MM.1S (cell line): ENCODE measurements at regions not wholly inside any gene's neighbourhood (a gene's known extent, or its start where the extent isn't known, plus 50 kb on each side); places are given as distances from the start of the nearest gene placed in this dataset.
A peak's percentile ranks its signal among the peaks of the same experiment; 100 is the strongest.

Source experiments
- DNase-seq: peaks from one replicate; pipeline ENCODE4 v3.0.0-alpha.2; 2015
- H2AFZ ChIP-seq: fragments of 300-600 bp; sonication (generic); 2 replicates; pipeline ENCODE4 v1.6.0; 2016; ENCODE audit warnings: antibody characterized with exemption, low read length
- H3F3A ChIP-seq: fragments of 300-600 bp; sonication (generic); 2 replicates; pipeline ENCODE4 v1.6.1; 2016; ENCODE audit warnings: mild to moderate bottlenecking, antibody characterized with exemption, low read length, moderate library complexity, mixed read lengths; ENCODE audit not compliant: insufficient read depth
- H3K27ac ChIP-seq: fragments of 300-600 bp; sonication (generic); 2 replicates; pipeline ENCODE4 v1.5.1; 2016; ENCODE audit warnings: mild to moderate bottlenecking, low read length
- H3K27me3 ChIP-seq: fragments of 300-600 bp; sonication (generic); replicated peaks from 2 replicates; pipeline ENCODE4 v1.6.0; 2016; ENCODE audit warnings: low read length; ENCODE audit not compliant: insufficient read depth
- H3K36me3 ChIP-seq: fragments of 300-600 bp; sonication (generic); replicated peaks from 2 replicates; pipeline ENCODE4 v1.6.1; 2016; ENCODE audit warnings: mild to moderate bottlenecking, low read length, mixed read lengths; ENCODE audit not compliant: insufficient read depth
- H3K4me1 ChIP-seq: fragments of 300-600 bp; sonication (generic); 2 replicates; pipeline ENCODE4 v1.6.1; 2016; ENCODE audit warnings: low read length, mixed read lengths
- H3K4me2 ChIP-seq: fragments of 300-600 bp; sonication (generic); 2 replicates; pipeline ENCODE4 v1.6.0; 2016; ENCODE audit warnings: low read depth, low read length
- H3K4me3 ChIP-seq: fragments of 300-600 bp; sonication (generic); 2 replicates; pipeline ENCODE4 v1.5.1; 2016; ENCODE audit warnings: low read length, mixed read lengths
- H3K79me2 ChIP-seq: fragments of 300-600 bp; sonication (generic); 2 replicates; pipeline ENCODE4 v1.6.1; 2016; ENCODE audit warnings: mixed run types, low read length, mixed read lengths
- H3K9ac ChIP-seq: fragments of 300-600 bp; sonication (generic); 2 replicates; pipeline ENCODE4 v1.6.1; 2016; ENCODE audit warnings: low read length, mixed read lengths
- H3K9me2 ChIP-seq: fragments of 300-600 bp; sonication (generic); replicated peaks from 2 replicates; pipeline ENCODE4 v1.6.1; 2016; ENCODE audit warnings: mild to moderate bottlenecking, low read length, mixed read lengths; ENCODE audit not compliant: insufficient read depth
- H3K9me3 ChIP-seq: fragments of 300-600 bp; sonication (generic); replicated peaks from 2 replicates; pipeline ENCODE4 v1.6.1; 2016; ENCODE audit warnings: mild to moderate bottlenecking, low read length, mixed read lengths; ENCODE audit not compliant: insufficient read depth
- H4K20me1 ChIP-seq: fragments of 300-600 bp; sonication (generic); 2 replicates; pipeline ENCODE4 v1.6.1; 2016; ENCODE audit warnings: mild to moderate bottlenecking, low read length, moderate library complexity, mixed read lengths; ENCODE audit not compliant: insufficient read depth
- CTCF ChIP-seq: fragments of 300-600 bp; sonication (generic); IDR thresholded peaks from 2 replicates; pipeline ENCODE4 v1.5.1; 2016; ENCODE audit warnings: antibody characterized with exemption, low read length, mixed read lengths
- EZH2 ChIP-seq: fragments of 300-600 bp; sonication (generic); optimal IDR thresholded peaks from 2 replicates; pipeline ENCODE3; 2017; ENCODE audit warnings: low read depth, mild to moderate bottlenecking, antibody characterized with exemption, low read length, mixed read lengths
- EZH2phosphoT487 ChIP-seq: fragments of 300-600 bp; sonication (generic); IDR thresholded peaks from 2 replicates; pipeline ENCODE4 v1.6.1; 2018; ENCODE audit warnings: antibody characterized with exemption, low read length

- Histone ChIP-seq H4K20me1 (no peaks in the 10 kb centered on the region), H3K27ac (no peak overlapping the region), H3K36me3 (no peaks in the 10 kb centered on the region), H3K9me2 (no peaks in the 10 kb centered on the region), H3K79me2 (no peaks in the 10 kb centered on the region), H3K9ac (no peak overlapping the region), H3K4me1 (peaks cover 13% of the 10 kb centered on the region; the same call in 1 of the 2 replicates), H3K4me2 (no peak overlapping the region), H3K27me3 (no peaks in the 10 kb centered on the region), H3F3A (no peaks in the 10 kb centered on the region), H2AFZ (no peak overlapping the region), H3K4me3 (no peak overlapping the region), H3K9me3 (no peaks in the 10 kb centered on the region)
- DNase-seq, result no peak
- TF ChIP-seq EZH2phosphoT487, result no peak
- TF ChIP-seq EZH2, result no peak
- TF ChIP-seq CTCF, result no peak
Measured at GRCh38 chr3:193780397-193780796, 187.4 kb downstream of the OPA1 start.

DNA sequence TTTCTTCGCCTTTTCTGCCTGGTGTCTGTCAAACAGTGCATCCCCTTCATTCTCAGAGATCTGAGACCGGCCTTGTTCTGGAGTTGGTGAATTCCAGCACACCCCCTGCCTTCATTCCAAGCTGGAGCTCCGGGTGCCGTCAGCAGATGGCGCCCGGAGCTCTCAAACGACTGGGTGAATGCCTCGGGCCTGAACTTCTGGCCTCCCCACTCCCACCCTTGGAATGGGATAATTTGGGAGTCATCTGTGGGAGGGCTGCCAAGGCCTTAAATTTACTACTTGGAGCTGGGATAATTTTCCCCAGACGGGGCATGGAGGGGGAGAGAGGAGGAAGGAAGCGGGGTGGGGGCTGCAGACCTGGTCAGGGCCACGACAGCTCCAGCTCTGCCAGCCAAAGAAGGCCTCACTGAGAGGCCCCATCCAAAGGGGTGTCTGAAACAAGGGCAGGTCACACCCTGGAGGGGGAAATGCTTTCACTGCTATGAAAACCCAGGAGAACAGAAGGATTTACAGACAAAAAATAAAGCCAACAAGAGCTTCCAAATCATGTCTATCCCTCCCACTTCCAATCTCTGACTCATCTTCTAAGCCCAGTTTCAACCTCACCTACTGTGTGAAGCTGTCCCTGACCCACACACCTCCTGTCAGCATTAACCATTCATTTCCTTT, 187.9 kb downstream of the OPA1 start:
- peak; percentile 95 for TF ChIP-seq CTCF
- TF ChIP-seq EZH2phosphoT487, result no peak
- TF ChIP-seq EZH2, result no peak
- Histone ChIP-seq H3K4me2 (no peak overlapping the region), H4K20me1 (no peaks in the 10 kb centered on the region), H3K4me3 (no peak overlapping the region), H2AFZ (no peak overlapping the region), H3K27me3 (no peaks in the 10 kb centered on the region), H3K9ac (no peak overlapping the region), H3K36me3 (no peaks in the 10 kb centered on the region), H3K27ac (no peak overlapping the region), H3K9me3 (no peaks in the 10 kb centered on the region), H3K9me2 (no peaks in the 10 kb centered on the region), H3F3A (no peaks in the 10 kb centered on the region), H3K79me2 (no peaks in the 10 kb centered on the region), H3K4me1 (peaks cover 13% of the 10 kb centered on the region; the same call in 1 of the 2 replicates)
- DNase-seq, result peak; percentile 69

DNA sequence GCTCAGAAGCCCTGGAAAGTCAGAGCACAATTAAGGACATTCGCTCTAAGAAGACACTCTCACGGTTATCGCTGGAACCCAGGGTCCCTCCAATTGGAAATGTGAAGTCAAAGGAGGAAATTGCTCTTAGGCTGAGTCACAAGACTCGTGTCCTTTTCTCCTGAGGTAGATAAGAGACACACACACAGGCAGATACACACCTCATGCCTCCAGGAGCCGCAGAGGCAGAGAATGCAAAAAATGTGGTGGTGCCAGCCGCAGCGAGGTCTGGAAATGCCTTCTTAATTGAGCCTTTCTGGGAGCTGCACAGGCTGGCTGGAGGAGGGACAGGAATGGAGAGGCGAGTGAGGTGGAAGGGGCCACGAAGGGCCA, 189.3 kb downstream of the OPA1 start:
- no peak overlapping the region for H3K4me2 ChIP-seq
- H3K9me2 ChIP-seq, result no peaks in the 10 kb centered on the region
- no peaks in the 10 kb centered on the region for H4K20me1 ChIP-seq
- TF ChIP-seq EZH2phosphoT487 (no peak), CTCF (no peak), EZH2 (no peak)
- H3K4me3 ChIP-seq, result no peak overlapping the region
- no peaks in the 10 kb centered on the region for H3K9me3 ChIP-seq
- no peak for DNase-seq
- H3K4me1 ChIP-seq, result 0 out of 2 replicates have a peak, but pooled peaks cover 5% of the 10 kb centered on the region
- no peaks in the 10 kb centered on the region for H3K79me2 ChIP-seq
- H3F3A ChIP-seq, result no peaks in the 10 kb centered on the region
- no peak overlapping the region for H2AFZ ChIP-seq
- H3K36me3 ChIP-seq, result no peaks in the 10 kb centered on the region
- no peaks in the 10 kb centered on the region for H3K27me3 ChIP-seq
- H3K9ac ChIP-seq, result no peak overlapping the region
- H3K27ac ChIP-seq, result no peak overlapping the region
